GM11168 (cell line): ENCODE measurements at regions not wholly inside any gene's neighbourhood (a gene's known extent, or its start where the extent isn't known, plus 50 kb on each side); places are given as distances from the start of the nearest gene placed in this dataset.

Experiments used
- in situ Hi-C: fragments of 300-500 bp; cut with MboI; formaldehyde crosslinking; loops from one replicate; pipeline ENCODE4 v1.12.0; 2022; ENCODE audit warnings: low sequenced_read_pairs; ENCODE audit not compliant: unreplicated experiment

GRCh38 chr22:34038801-34039555 lies 118.7 kb upstream of the LARGE1 start:
- in situ Hi-C loops: no loop called here

GRCh38 chr22:34045311-34045710 lies 125.0 kb upstream of the LARGE1 start:
- in situ Hi-C loops: no loop called here

- in situ Hi-C loops: no loop called here
These were observed 135.4 kb upstream of the LARGE1 start for GRCh38 chr22:34055525-34056200.

DNA sequence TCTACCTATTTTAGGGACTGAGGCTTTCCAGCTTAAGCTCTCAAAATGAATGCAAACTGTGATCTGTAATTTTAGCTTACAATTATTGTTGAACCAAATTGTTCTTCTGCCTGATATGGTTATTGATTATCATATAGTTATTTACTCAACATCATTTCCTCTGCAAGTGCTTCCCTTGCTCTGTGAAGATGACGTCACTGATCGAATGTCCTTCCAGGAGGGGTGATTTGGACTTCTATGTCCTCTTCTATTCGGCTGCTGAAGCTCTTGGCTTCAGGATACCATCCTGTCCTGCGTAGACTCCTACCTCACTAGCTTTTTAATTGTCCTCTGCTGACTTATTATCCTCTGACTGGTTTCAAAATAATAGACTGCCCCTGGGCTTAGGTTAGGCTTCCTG lies 137.4 kb upstream of the LARGE1 start:
- in situ Hi-C loops: no loop called here

DNA sequence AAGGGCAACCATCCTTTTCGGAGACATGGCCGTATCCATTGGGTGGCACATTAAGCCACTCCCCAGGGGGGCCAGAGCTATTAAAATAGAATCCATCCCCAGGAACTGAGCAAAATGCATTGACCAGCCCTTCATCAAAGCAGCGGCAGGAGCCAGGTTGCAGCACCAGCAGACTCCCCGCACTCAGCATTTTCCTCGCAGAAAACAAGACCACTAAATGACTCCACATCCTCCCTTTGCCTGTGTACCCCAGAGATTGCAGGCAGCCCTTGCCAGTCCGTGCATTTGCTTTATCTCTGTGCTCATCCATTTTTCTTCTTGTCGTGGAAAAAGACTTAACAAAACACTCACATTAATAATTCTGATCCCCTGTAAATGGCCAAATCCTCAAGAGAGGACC lies 144.4 kb upstream of the LARGE1 start:
- in situ Hi-C loops: no loop called here

DNA sequence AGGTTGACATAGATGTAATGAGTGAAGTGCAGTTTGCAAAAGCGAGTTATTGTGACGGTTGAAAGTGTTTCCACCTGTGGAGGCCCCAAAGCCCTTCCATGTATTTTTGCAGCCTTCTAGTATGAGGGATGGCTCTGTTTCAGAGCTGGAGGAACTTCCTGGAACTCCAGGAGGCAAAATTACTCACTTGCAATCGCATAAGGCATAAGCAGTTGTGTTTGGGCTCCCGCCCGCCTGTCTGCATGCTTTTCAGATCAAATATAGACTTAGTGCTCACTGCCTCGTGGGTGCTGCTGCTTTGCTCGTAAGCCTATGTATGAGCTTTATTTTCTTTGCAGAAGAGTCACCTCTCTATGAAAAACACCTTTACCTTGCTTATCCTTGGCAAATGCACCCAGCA lies 146.8 kb upstream of the LARGE1 start:
- in situ Hi-C loops: no loop called here

DNA sequence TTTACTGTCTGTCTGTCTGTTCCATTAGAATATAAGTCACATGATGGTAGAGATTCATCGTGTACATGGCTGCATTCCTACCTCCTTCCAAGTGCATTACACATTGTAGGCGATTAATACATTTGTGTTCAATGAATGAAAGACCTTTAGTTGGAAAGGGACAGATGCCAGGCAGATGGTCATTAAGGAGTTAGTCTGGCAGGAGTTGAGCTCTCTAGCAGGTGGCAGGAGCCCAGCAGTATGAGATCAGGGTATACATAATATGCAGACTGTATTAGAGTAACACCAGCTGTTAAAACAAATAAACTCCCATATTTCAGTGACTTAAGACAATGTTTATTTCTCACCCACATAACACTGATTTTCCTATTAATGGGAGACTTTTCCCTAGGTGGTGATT lies 147.7 kb upstream of the LARGE1 start:
- in situ Hi-C loops: no loop called here

DNA sequence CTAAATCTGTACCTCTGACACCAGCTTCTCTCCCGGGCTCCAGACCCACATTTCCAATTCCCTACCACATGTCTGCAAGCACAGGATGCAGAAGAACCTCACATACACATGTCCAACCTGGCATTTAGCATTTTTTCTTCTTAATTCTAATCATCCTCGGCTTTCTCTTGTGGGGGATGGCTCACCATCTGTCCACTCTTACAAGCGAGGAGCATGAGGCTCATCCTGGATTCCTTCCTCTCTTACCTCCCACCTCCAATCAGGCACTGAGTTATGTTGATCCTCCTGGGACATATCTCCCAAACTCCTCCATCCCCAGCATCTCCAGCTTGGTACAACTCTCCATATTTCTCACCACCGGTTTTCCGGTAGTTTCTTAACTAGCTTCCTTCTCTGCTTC lies 149.8 kb upstream of the LARGE1 start:
- in situ Hi-C loops: no loop called here

GRCh38 chr22:34070531-34070930 lies 150.3 kb upstream of the LARGE1 start:
- in situ Hi-C loops: no loop called here

DNA sequence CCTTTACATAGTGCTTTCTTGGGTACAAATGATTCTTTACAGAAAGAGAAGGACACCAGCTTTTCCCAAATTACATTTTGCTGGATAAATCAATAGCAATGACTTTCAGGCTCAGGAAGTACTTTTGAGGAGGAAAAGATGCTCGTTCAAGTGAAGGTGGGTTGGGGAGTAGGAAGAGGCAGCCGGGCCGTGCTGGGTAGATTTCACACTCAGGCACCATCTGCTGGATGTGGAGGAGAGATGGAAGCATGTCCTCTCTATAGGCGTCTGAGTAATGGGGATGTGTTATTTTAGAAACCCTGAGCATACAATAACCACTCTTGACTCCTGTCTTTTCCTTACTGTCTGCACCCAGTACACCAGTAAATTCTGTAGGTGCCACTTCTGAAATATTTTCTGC lies 152.3 kb upstream of the LARGE1 start:
- in situ Hi-C loops: no loop called here

GRCh38 chr22:34080433-34080832 lies 160.2 kb upstream of the LARGE1 start:
- in situ Hi-C loops: no loop called here

GRCh38 chr22:34096770-34097169 lies 176.5 kb upstream of the LARGE1 start:
- in situ Hi-C loops: no loop called here

- in situ Hi-C loops: no loop called here
These were observed 179.0 kb upstream of the LARGE1 start for GRCh38 chr22:34099278-34099677.

DNA sequence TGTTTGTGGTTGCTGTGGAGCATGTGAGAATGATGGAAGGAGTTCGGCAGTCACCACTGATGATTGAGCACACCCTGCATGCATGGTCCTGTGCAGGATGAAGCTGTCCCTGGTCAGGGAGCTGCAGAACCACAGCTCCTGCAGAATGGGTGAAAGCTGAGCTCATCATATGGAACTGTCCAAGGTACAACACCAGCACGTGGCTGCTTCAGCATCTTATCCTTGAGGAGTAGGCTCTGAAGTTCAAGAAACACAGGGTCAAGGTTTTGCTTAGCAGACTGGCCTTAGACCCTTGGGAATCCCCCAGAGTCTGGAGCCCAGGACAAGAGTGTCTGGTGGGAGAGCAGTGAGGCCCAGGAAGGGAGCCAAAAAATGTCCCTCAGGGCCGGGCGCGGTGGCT lies 182.4 kb upstream of the LARGE1 start:
- in situ Hi-C loops: no loop called here

DNA sequence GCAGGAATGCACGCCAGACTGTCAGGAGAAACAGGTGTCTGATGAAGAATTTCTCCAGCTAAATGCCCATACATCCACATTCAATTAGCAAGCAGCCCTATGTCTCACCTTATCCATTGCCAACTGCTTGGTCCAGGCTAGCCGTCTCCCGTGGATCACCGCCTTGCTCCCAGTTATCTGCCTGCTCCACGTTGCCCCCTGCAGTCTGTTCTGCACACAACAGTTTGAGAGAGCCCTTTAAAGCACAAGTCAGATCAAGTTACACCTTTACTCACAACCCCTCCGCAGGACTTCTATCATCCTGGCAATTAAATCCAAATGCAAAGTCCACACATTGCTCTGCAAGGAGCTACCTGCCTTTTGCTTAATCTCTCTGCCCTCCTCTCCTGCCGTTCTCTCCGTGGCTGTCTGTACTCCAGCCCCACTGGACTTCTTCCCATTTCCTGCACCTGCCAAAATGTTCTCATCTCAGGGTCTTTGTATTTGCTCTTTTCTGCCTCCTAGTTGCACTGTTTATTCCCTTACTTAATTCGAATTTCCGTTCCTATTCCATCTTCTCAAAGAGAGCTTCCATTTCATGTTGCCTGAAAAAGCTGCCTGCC lies 185.3 kb upstream of the LARGE1 start:
- in situ Hi-C loops: no loop called here

DNA sequence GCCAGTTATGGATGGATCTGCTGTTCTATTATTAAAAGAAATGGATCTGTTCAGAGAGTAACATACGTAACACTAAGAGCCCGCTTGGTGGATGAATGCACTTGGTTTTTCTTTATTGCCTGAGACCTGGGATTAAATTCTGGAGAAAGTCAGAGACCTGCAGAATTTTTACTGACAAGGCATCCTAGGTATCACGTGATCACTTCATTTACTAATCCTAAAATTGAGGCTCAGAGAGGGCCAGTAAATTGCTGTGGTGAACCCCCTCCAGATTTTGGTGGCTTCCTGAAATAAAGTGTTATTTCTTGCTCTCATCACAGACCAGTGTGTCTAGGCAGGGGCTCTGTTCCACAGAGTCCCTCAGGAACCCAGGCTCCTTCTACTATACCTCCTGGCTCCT lies 187.9 kb upstream of the LARGE1 start:
- in situ Hi-C loops: no loop called here

DNA sequence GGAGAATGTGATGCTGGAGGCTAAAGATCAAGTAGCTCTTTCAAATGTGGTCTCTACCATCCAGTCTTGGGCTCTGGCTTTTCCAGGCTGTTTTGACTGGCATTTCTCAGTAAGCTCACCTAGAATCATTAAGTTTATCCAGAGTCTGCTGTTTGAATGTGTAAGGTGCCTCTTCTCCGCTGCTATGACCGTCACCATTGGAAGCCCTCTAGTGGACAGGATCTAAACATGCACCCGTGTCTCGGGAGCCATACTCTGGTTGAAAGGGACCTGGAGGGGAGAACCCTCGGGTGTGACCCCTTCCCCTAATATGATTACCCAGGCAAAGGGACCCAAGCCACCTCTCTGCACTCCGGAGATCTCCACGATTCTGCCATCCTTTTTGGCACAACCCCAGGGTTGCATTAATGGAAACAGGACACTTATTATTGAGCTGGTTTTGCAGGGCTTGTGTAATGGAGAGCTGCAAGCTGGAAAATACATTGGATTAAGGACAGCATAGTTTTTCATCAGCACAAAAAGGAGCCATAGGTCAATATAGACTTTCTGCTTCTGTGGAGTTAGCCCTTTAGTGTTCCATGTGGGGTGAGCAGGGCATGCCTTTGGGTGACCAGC lies 191.0 kb upstream of the LARGE1 start:
- in situ Hi-C loops: no loop called here

- in situ Hi-C loops: no loop called here
These were observed 193.1 kb upstream of the LARGE1 start for GRCh38 chr22:34113381-34113780.

DNA sequence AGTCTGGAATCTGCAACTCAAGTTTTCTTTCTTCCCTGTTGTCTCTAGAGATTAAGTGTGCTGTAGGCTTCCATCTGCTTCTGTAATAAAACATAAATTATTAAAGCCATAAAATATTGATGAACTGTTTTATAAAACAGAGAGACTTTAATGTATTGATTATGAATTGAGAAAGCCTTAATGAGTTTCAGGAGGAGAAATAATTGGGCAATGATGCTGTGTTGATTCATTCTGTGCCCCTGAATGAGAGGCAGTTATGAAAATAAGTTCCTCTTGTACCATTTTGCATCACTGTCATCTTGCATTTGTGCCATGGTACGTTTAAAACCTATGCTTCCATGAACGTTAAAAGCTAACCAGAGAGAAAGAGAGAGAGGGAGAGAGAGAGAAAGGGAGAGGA lies 194.1 kb upstream of the LARGE1 start:
- in situ Hi-C loops: no loop called here

DNA sequence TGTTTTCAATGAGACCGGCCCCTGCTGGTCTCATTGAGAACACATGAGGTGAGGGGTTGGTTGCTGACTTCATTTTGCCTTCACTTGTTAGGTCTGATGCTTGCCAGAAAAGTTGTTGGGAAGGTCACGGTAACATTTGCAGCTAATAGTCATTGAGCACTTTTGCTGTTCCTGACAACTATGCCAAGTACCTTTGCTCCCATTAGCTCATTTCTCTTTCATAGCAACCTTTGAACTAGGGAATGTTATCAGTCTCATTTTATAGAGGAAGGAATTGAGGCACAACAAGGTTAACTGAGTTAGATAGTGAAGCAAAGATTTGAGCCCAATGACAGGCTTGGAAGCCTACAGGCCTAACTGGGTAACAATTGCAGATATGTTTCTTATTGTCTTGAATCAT lies 195.4 kb upstream of the LARGE1 start:
- in situ Hi-C loops: no loop called here

DNA sequence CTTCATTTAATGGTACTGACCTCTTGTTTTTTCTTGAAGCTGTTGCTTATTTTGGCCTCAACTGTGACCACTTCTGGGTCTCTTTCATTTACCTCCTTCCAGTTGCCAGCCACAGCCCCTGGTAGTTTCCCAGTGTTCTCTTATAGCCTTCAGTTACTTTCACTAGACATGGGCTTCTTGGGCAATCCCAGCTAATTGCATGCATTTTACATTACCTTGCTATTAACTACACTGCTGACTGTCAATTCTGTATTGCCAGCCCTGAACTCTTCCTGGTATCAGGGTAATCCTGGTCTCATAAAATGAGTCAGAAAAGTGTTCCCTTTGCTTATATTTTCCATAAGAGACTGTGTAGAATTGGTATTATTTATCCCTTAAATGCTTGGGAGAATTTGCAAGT lies 195.8 kb upstream of the LARGE1 start:
- in situ Hi-C loops: no loop called here
